IMR-90 (cell line): ENCODE measurements at regions not wholly inside any gene's neighbourhood (a gene's known extent, or its start where the extent isn't known, plus 50 kb on each side); places are given as distances from the start of the nearest gene placed in this dataset.

Experiments
- ATAC-seq: fragments of 200-7000 bp; cut with Tn5 transposase; 2 replicates; pipeline ENCODE4 v1.9.1; 2020; ENCODE audit warnings: low read depth, mild to moderate bottlenecking, moderate library complexity
- BruUV-seq: library from RNA; stranded (reverse); fragments of 400-500 nt; replicated peaks from 2 replicates; lab custom pipeline; 2021; lab: Mats Ljungman, UMichigan
- CTCF ChIA-PET: fragments of 300-600 bp; formaldehyde crosslinking; extraction: SDS; loops from one replicate; lab custom pipeline; 2021; ENCODE audit warnings: antibody characterized with exemption; lab: Yijun Ruan, JAX
- POLR2A ChIA-PET: fragments of 300-600 bp; sonication (Branson Sonifier 250); formaldehyde crosslinking; loops from one replicate; lab custom pipeline; 2022; ENCODE audit warnings: antibody characterized with exemption; ENCODE audit not compliant: unreplicated experiment; lab: Charles Lee
- DNase-seq: peaks from one replicate; pipeline ENCODE4 v3.0.0; 2013
- H2AFZ ChIP-seq: replicated peaks from 2 replicates; pipeline ENCODE3; 2013; ENCODE audit warnings: low read length, mild to moderate bottlenecking; ENCODE audit not compliant: poor library complexity
- H2AK5ac ChIP-seq: 2 replicates; pipeline ENCODE4 v1.6.1; 2013; ENCODE audit warnings: low read depth, low read length, inconsistent platforms
- H2AK9ac ChIP-seq: replicated peaks from 2 replicates; pipeline ENCODE3; 2013; ENCODE audit warnings: mild to moderate bottlenecking, low read depth, low read length, moderate library complexity; ENCODE audit not compliant: poor library complexity
- H2BK120ac ChIP-seq: 2 replicates; pipeline ENCODE4 v1.6.1; 2013; ENCODE audit warnings: low read depth, low read length, inconsistent platforms
- H2BK15ac ChIP-seq: 3 replicates; pipeline ENCODE4 v1.6.1; 2013; ENCODE audit warnings: low read depth, low read length, inconsistent platforms
- H2BK20ac ChIP-seq: 2 replicates; pipeline ENCODE4 v1.6.1; 2013; ENCODE audit warnings: low read depth, mild to moderate bottlenecking, inconsistent platforms, low read length, moderate library complexity
- H2BK5ac ChIP-seq: 2 replicates; pipeline ENCODE4 v1.6.1; 2013; ENCODE audit warnings: mild to moderate bottlenecking, low read depth, low read length, inconsistent platforms; ENCODE audit not compliant: poor library complexity, severe bottlenecking
- H3K14ac ChIP-seq: replicated peaks from 2 replicates; pipeline ENCODE4 v1.6.1; 2013; ENCODE audit warnings: low read depth, low read length, inconsistent platforms
- H3K18ac ChIP-seq: 2 replicates; pipeline ENCODE4 v1.6.1; 2013; ENCODE audit warnings: low read depth, low read length, control low read depth
- H3K23ac ChIP-seq: 2 replicates; pipeline ENCODE4 v1.6.1; 2013; ENCODE audit warnings: low read depth, low read length, inconsistent platforms
- H3K27ac ChIP-seq: 2 replicates; pipeline ENCODE4 v1.5.1; 2013; ENCODE audit warnings: mild to moderate bottlenecking, control low read depth, low read length; ENCODE audit not compliant: insufficient read depth
- H3K27me3 ChIP-seq: 2 replicates; pipeline ENCODE4 v1.6.1; 2013; ENCODE audit warnings: low read length; ENCODE audit not compliant: control insufficient read depth, insufficient read depth
- H3K36me3 ChIP-seq: 2 replicates; pipeline ENCODE4 v1.6.1; 2013; ENCODE audit warnings: low read length, mixed read lengths; ENCODE audit not compliant: control insufficient read depth, insufficient read depth
- H3K4ac ChIP-seq: 2 replicates; pipeline ENCODE4 v1.6.1; 2013; ENCODE audit warnings: low read depth, low read length, inconsistent platforms
- H3K4me1 ChIP-seq: 2 replicates; pipeline ENCODE4 v1.6.1; 2013; ENCODE audit warnings: low read length, mixed read lengths; ENCODE audit not compliant: control insufficient read depth, insufficient read depth
- H3K4me2 ChIP-seq: 2 replicates; pipeline ENCODE4 v1.6.1; 2013; ENCODE audit warnings: low read depth, mild to moderate bottlenecking, control low read depth, low read length, moderate library complexity
- H3K4me3 ChIP-seq: 2 replicates; pipeline ENCODE4 v1.5.1; 2013; ENCODE audit warnings: low read depth, mild to moderate bottlenecking, control low read depth, low read length, moderate library complexity; ENCODE audit not compliant: insufficient read depth
- H3K56ac ChIP-seq: 2 replicates; pipeline ENCODE4 v1.6.1; 2013; ENCODE audit warnings: low read length, inconsistent platforms; ENCODE audit not compliant: insufficient read depth; ENCODE audit errors: extremely low read depth
- H3K79me1 ChIP-seq, 2 experiments: 2 replicates each; pipeline ENCODE4 v1.6.1; 2013; ENCODE audit warnings: low read length in 2 of 2, inconsistent platforms in 1 of 2, low read depth in 1 of 2
- H3K9ac ChIP-seq: 2 replicates; pipeline ENCODE4 v1.6.1; 2013; ENCODE audit warnings: low read depth, low read length, control low read depth
- H3K9me1 ChIP-seq: 2 replicates; pipeline ENCODE4 v1.6.1; 2013; ENCODE audit warnings: low read length, inconsistent platforms; ENCODE audit not compliant: insufficient read depth
- H3K9me3 ChIP-seq: 2 replicates; pipeline ENCODE4 v1.6.1; 2013; ENCODE audit warnings: low read length; ENCODE audit not compliant: control insufficient read depth, insufficient read depth
- H4K20me1 ChIP-seq: 2 replicates; pipeline ENCODE4 v1.6.1; 2013; ENCODE audit warnings: low read length, inconsistent platforms; ENCODE audit not compliant: insufficient read depth
- H4K5ac ChIP-seq: 2 replicates; pipeline ENCODE4 v1.6.1; 2013; ENCODE audit warnings: mild to moderate bottlenecking, low read depth, low read length, control low read depth
- H4K8ac ChIP-seq, 2 experiments: 2 replicates each; pipeline ENCODE4 v1.6.1; 2013; ENCODE audit warnings: low read depth in 2 of 2, low read length in 2 of 2, control low read depth in 1 of 2, inconsistent platforms in 1 of 2
- H4K91ac ChIP-seq: 2 replicates; pipeline ENCODE4 v1.6.1; 2013; ENCODE audit warnings: low read depth, low read length, inconsistent platforms; ENCODE audit not compliant: insufficient read depth
- ELK1 ChIP-seq: fragments of 150-350 bp; IDR thresholded peaks from 2 replicates; pipeline ENCODE4 v1.6.1; 2016; ENCODE audit warnings: low read depth, mild to moderate bottlenecking, low read length, moderate library complexity, borderline replicate concordance
- MAFK ChIP-seq: IDR thresholded peaks from 2 replicates; pipeline ENCODE4 v1.6.1; 2012; ENCODE audit warnings: low read depth, low read length, improper control_type of control experiment
- NFE2L2 ChIP-seq: fragments of 150-350 bp; IDR thresholded peaks from 2 replicates; pipeline ENCODE4 v1.6.1; 2016; ENCODE audit warnings: low read depth, mild to moderate bottlenecking, low read length
- RAD21 ChIP-seq: IDR thresholded peaks from 2 replicates; pipeline ENCODE4 v1.6.1; 2012; ENCODE audit warnings: low read length, improper control_type of control experiment
- RFX5 ChIP-seq: IDR thresholded peaks from 2 replicates; pipeline ENCODE4 v1.8.0; 2012; ENCODE audit warnings: low read depth, mild to moderate bottlenecking, low read length, moderate library complexity
- WGBS, 2 experiments: methylation state at CpG; one replicate each; pipeline versions ENCODE4 v1.1.5 to v1.1.7; 2013; ENCODE audit warnings: missing lambda C conversion rate in 2 of 2; ENCODE audit not compliant: insufficient read length in 1 of 2; ENCODE audit errors: extremely low coverage in 2 of 2; 5-methylcytosine and 5-hydroxymethylcytosine counted together
- dilution Hi-C: fragments of 300-500 bp; cut with HindIII; formaldehyde crosslinking; loops from one replicate; pipeline ENCODE4 v1.14.3; 2018; ENCODE audit warnings: low sequenced_read_pairs; ENCODE audit not compliant: unreplicated experiment
- in situ Hi-C: fragments of 300-500 bp; cut with MboI; formaldehyde crosslinking; loops from 3 replicates; pipeline ENCODE4 v1.14.3; 2019; ENCODE audit warnings: low sequenced_read_pairs, inconsistent platforms, mixed read lengths
- intact Hi-C: fragments of 100-400 bp; cut with micrococcal nuclease; formaldehyde crosslinking; loops from 2 replicates; pipeline ENCODE4 v1.10.0; 2022

GRCh38 chrX:35285289-35285962, 342.8 kb downstream of the FAM47B start:
- no peak overlapping the region for H2BK5ac ChIP-seq
- dilution Hi-C loops (no loop called here), intact Hi-C loops (no loop called here), in situ Hi-C loops (no loop called here)
- no peak overlapping the region for H3K4ac ChIP-seq
- no peak overlapping the region for H2AFZ ChIP-seq
- no peaks in the 10 kb centered on the region for H4K20me1 ChIP-seq
- no peaks in the 10 kb centered on the region for H3K36me3 ChIP-seq
- ATAC-seq (no peak), DNase-seq (no peak)
- H2AK9ac ChIP-seq: no peak overlapping the region
- H3K14ac ChIP-seq: no peak overlapping the region
- 0% methylated on average over 2 of the region's 9 CpGs; no CpG with 5 or more reads in 1 of the 2 experiments for WGBS, 2 experiments
- no peaks in the 10 kb centered on the region for H3K79me1 ChIP-seq
- no peak overlapping the region for H2BK20ac ChIP-seq
- H3K56ac ChIP-seq: no peak overlapping the region
- H3K9me1 ChIP-seq: no peaks in the 10 kb centered on the region
- no peak overlapping the region for H4K8ac ChIP-seq
- no peak overlapping the region for H4K91ac ChIP-seq
- no peak for TF ChIP-seq RFX5
- TF ChIP-seq NFE2L2: no peak
- TF ChIP-seq ELK1: no peak
- no peak for TF ChIP-seq RAD21
- TF ChIP-seq MAFK: no peak
- no peaks in the 10 kb centered on the region for H3K9me3 ChIP-seq
- no peaks in the 10 kb centered on the region for H3K4me1 ChIP-seq
- H3K9ac ChIP-seq: no peak overlapping the region
- no TSS peak for BruUV-seq
- POLR2A ChIA-PET: no interaction called here
- no peak overlapping the region for H3K23ac ChIP-seq
- no peak overlapping the region for H4K5ac ChIP-seq
- no peak overlapping the region for H3K18ac ChIP-seq
- no peak overlapping the region for H2AK5ac ChIP-seq
- H3K4me2 ChIP-seq: no peak overlapping the region
- no peak overlapping the region for H3K27ac ChIP-seq
- no peak overlapping the region for H3K4me3 ChIP-seq
- CTCF ChIA-PET: no interaction called here
- no peak overlapping the region for H2BK15ac ChIP-seq
- no peaks in the 10 kb centered on the region for H3K27me3 ChIP-seq
- H2BK120ac ChIP-seq: no peak overlapping the region
